GM12864 (cell line): ENCODE measurements at regions not wholly inside any gene's neighbourhood (a gene's known extent, or its start where the extent isn't known, plus 50 kb on each side); places are given as distances from the start of the nearest gene placed in this dataset.

ENCODE experiments used
- DNase-seq: peaks from one replicate; pipeline ENCODE4 v3.0.0-alpha.2; 2011; ENCODE audit warnings: low read depth
- H3K4me3 ChIP-seq: 2 replicates; pipeline ENCODE4 v1.5.1; 2011; ENCODE audit warnings: mild to moderate bottlenecking, low read depth, low read length, control low read depth
- TF ChIP-seq, protein P1 (sequence below): IDR thresholded peaks from 2 replicates; pipeline ENCODE4 v1.5.1; 2011; ENCODE audit warnings: low read depth, mild to moderate bottlenecking, moderate library complexity, low read length, control low read depth, inconsistent platforms; ENCODE audit errors: missing control alignments

DNA sequence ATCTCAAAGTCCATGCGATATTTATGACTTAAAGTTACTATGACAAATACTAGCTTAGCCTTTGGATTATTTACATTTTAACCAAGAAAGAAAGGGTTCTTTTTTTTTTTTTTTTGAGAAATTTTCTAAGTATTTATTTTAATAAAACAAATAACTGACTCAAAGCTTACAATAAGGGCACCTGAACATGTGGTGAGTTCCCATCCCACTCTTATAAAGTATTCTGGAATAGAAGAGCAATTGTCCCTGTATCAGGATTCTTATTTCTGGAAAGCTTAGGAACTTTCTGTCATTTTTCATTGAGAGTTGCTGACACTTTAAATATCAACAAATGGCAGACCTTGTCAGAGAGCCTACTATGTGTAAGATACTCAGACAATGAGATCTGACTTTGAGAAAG is 686.1 kb upstream of the SOX9 start:
- DNase-seq, result no peak
- no peak overlapping the region for H3K4me3 ChIP-seq
- TF ChIP-seq, protein P1, sequence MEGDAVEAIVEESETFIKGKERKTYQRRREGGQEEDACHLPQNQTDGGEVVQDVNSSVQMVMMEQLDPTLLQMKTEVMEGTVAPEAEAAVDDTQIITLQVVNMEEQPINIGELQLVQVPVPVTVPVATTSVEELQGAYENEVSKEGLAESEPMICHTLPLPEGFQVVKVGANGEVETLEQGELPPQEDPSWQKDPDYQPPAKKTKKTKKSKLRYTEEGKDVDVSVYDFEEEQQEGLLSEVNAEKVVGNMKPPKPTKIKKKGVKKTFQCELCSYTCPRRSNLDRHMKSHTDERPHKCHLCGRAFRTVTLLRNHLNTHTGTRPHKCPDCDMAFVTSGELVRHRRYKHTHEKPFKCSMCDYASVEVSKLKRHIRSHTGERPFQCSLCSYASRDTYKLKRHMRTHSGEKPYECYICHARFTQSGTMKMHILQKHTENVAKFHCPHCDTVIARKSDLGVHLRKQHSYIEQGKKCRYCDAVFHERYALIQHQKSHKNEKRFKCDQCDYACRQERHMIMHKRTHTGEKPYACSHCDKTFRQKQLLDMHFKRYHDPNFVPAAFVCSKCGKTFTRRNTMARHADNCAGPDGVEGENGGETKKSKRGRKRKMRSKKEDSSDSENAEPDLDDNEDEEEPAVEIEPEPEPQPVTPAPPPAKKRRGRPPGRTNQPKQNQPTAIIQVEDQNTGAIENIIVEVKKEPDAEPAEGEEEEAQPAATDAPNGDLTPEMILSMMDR, result no peak

DNA sequence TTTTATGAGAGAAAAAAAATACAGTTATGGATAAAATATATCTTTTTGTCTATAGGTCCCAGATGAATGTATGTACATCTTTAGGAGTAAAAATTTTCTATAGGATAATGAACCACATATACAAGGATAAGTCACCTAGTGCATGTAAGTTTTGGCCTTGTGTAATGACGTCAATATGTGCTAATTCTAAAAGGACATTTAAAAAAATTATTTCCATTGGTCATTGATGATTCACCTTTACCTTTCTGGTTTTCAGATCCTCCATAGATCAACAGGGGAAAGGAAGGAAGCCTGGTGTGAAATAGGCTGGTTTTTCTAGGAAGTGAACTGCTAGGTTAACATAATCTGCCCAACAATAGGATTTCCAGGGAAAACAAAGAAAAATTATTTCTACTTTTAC is 684.3 kb upstream of the SOX9 start:
- no peak for DNase-seq
- TF ChIP-seq, protein P1, result no peak

DNA sequence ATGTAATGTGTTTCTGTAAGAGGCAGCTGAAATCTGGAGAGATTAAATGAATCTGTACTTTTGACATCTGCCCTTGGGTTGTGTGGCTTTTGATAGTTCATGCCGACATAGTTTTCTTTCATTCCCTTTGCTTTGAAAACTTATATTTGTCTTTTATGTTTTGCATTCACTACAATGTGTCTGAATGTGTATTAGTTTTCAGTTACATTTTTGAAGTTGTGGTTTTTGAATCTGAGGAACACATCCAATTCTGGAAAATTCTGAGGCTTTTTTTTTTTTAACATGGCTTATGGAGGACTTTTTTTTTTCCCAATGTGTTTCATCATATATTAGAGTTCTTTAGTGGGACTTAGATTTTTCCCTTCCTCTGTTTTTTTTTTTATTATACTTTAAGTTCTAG is 683.7 kb upstream of the SOX9 start:
- DNase-seq, result no peak
- TF ChIP-seq, protein P1, result no peak
- no peak overlapping the region for H3K4me3 ChIP-seq

More for the DNA sequence above, 684.3 kb upstream of the SOX9 start:
- no peak overlapping the region for H3K4me3 ChIP-seq

DNA sequence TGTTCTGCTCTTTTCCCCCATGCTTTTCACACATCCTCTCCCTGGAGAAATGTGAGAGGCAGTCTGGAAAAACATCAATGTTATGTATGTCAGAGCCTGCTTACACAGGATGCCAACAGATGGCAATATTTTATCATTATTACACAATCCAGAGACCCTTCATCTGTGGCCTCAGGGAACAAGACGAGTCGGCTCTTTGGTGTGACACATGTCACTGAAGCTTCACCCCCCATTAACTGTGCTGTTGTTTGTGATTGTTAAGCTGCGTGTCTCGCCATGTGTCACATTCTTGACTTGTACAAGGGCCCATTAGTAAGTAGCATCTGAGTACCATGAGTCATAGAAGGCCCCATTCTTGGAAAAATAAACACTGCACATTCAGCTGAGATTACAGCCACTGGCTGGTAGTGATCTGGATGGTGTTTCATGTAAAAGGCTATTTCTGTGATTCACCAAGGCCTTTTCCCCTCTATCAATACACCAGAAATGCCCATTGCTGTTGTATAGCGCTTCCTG is 682.1 kb upstream of the SOX9 start:
- TF ChIP-seq, protein P1, result no peak
- DNase-seq, result no peak
- no peak overlapping the region for H3K4me3 ChIP-seq

DNA sequence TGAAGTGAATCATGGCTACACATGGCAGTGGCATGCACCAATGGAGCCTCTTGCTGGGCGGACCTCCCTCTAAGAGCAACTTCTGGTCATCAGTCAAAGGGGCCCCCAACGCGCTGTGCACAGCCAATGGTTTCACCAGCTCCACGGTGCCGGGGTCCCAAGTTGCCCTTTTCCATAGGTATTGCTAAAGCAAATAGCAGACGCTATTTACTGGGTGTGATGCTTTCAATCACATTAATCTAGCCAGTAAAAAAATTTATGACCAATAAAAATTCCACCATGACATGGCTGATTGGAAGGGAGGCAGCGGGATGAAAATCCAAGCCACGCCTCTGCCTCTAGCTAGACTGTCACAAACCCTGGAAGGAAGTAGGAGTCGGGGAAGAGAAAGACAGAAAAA is 680.3 kb upstream of the SOX9 start:
- H3K4me3 ChIP-seq, result no peak overlapping the region
- no peak for DNase-seq
- TF ChIP-seq, protein P1, result no peak

DNA sequence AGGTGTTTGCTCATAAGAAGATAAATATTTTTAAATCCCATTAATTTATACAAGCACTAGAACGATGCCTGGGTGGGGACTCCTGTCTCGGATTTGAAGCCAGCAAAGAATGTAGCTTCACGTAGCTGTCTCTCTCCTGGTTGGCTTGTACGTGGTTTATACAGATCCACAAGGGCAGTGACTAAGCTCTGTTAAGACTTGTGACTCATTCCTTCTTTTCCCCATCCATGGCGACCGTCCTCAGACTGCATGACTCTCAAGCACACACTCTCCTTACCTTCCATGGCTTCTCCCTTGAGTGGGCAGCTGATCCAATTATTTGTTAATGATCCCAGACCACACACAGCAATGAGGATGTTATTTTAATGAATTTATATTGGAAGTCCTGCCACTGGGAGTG is 679.7 kb upstream of the SOX9 start:
- no peak overlapping the region for H3K4me3 ChIP-seq
- DNase-seq, result no peak
- TF ChIP-seq, protein P1, result no peak

DNA sequence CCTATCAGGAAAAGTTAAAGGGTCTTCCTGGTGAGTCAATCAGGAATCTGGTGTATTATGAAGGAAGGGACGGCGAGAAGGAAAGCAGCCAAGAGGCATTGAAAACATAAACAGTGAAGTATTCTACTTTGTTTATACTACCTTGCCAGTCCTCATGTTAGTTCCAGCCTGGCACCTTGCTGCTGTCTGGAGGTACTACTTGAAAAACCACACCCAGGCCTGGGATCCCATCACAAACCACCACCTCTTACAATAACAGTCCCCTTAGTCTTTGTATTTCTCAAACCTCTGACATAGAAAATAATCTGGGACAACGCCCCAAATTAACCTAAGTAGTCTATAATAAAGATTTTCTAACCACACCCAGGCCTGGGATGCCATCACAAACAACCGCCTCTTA is 676.7 kb upstream of the SOX9 start:
- no peak for DNase-seq
- TF ChIP-seq, protein P1, result no peak
- H3K4me3 ChIP-seq, result no peak overlapping the region
